ENCODE measurements at regions not wholly inside any gene's neighbourhood (a gene's known extent, or its start where the extent isn't known, plus 50 kb on each side); places are given as distances from the start of the nearest gene placed in this dataset.

DNA sequence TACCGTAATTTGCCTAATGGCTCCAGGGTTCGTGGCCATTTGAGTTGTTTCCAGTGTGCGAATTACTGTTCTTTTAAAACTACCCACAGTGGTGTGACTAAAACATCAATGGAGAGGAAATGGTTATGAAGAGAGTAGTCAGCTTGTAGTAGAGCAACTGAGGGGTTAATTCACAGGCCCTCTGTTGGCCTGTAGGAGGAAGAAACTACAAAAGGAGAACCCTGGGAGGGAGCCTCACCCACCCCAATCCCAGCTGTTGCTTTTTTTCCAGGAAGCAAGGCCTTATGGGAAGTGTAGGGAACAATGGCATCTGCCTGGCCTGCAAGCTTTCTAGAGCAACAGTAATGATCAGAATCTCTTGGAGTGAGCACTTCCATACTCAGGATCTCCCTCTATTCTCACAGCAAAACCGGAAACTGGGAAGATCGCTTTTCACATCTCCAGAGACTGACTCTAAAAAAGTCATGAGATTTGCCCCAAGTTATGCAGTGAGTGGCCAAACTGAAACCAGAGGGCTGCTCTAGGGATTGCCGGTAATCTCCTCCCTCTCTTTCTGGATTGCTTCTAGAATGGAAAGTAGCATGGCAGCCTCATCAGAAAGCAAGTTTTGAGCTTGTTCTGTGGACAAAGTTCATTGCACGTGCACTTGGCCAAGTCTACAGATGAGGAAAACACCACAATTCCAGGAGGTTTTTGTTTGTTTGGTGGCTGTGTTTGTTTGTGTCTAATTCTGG, 125.3 kb upstream of the PWP1 start:
- TF ChIP-seq, protein P1, sequence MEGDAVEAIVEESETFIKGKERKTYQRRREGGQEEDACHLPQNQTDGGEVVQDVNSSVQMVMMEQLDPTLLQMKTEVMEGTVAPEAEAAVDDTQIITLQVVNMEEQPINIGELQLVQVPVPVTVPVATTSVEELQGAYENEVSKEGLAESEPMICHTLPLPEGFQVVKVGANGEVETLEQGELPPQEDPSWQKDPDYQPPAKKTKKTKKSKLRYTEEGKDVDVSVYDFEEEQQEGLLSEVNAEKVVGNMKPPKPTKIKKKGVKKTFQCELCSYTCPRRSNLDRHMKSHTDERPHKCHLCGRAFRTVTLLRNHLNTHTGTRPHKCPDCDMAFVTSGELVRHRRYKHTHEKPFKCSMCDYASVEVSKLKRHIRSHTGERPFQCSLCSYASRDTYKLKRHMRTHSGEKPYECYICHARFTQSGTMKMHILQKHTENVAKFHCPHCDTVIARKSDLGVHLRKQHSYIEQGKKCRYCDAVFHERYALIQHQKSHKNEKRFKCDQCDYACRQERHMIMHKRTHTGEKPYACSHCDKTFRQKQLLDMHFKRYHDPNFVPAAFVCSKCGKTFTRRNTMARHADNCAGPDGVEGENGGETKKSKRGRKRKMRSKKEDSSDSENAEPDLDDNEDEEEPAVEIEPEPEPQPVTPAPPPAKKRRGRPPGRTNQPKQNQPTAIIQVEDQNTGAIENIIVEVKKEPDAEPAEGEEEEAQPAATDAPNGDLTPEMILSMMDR (conservative IDR thresholded peaks at IDR 0.05): no peak
- no peak for TF ChIP-seq ZFX (IDR thresholded peaks at IDR 0.05)
